GM18520 (cell line): ENCODE measurements at regions not wholly inside any gene's neighbourhood (a gene's known extent, or its start where the extent isn't known, plus 50 kb on each side); places are given as distances from the start of the nearest gene placed in this dataset.

Experiments
- ATAC-seq: cut with Tn5 transposase; IDR thresholded peaks from one replicate; pipeline ENCODE4 v1.9.1; 2021; ENCODE audit not compliant: unreplicated experiment

- ATAC-seq, result no peak
Measured at GRCh38 chr4:28351102-28351501, 1490.5 kb downstream of the STIM2 start.

- ATAC-seq, result no peak
Measured at GRCh38 chr4:28351826-28352225, 1491.2 kb downstream of the STIM2 start.

- no peak for ATAC-seq
Measured at GRCh38 chr4:28354880-28355656, 1494.4 kb downstream of the STIM2 start.

GRCh38 chr4:28357990-28358389, 1497.3 kb downstream of the STIM2 start:
- ATAC-seq, result no peak

GRCh38 chr4:28358606-28359005, 1498.0 kb downstream of the STIM2 start:
- ATAC-seq, result no peak

GRCh38 chr4:28360681-28361080, 1500.0 kb downstream of the STIM2 start:
- no peak for ATAC-seq

GRCh38 chr4:28362169-28362568, 1501.5 kb downstream of the STIM2 start:
- no peak for ATAC-seq

- no peak for ATAC-seq
Measured at GRCh38 chr4:28369499-28369898, 1508.9 kb downstream of the STIM2 start.

GRCh38 chr4:28373191-28373590, 1512.5 kb downstream of the STIM2 start:
- no peak for ATAC-seq

- ATAC-seq, result no peak
Measured at GRCh38 chr4:28373601-28374000, 1513.0 kb downstream of the STIM2 start.

GRCh38 chr4:28378109-28378830, 1517.6 kb downstream of the STIM2 start:
- no peak for ATAC-seq

- ATAC-seq, result no peak
Measured at GRCh38 chr4:28385801-28386200, 1525.2 kb downstream of the STIM2 start.

GRCh38 chr4:28386776-28387175, 1526.1 kb downstream of the STIM2 start:
- no peak for ATAC-seq

- ATAC-seq, result no peak
Measured at GRCh38 chr4:28388471-28388870, 1527.8 kb downstream of the STIM2 start.

- no peak for ATAC-seq
Measured at GRCh38 chr4:28391877-28392276, 1531.2 kb downstream of the STIM2 start.

- ATAC-seq, result no peak
Measured at GRCh38 chr4:28402751-28403150, 1542.1 kb downstream of the STIM2 start.

GRCh38 chr4:28421221-28421620, 1560.6 kb downstream of the STIM2 start:
- ATAC-seq, result no peak

- ATAC-seq, result no peak
Measured at GRCh38 chr4:28426251-28426650, 1565.6 kb downstream of the STIM2 start.

- no peak for ATAC-seq
Measured at GRCh38 chr4:28427306-28428085, 1566.9 kb downstream of the STIM2 start.

GRCh38 chr4:28432348-28433025, 1571.8 kb downstream of the STIM2 start:
- no peak for ATAC-seq

- no peak for ATAC-seq
Measured at GRCh38 chr4:28435314-28435713, 1574.7 kb downstream of the STIM2 start.
